Sigmoid colon (tissue), 6 donors: ENCODE measurements at regions not wholly inside any gene's neighbourhood (a gene's known extent, or its start where the extent isn't known, plus 50 kb on each side); places are given as distances from the start of the nearest gene placed in this dataset.
"Not testable (repeated sequence)": the region's sequence is repeated elsewhere in the genome, so short reads cannot be mapped to it uniquely, and the experiment has no call there.

ENCODE experiments used
- DNase-seq: peaks from one replicate; pipeline ENCODE4 v3.0.0-alpha.2; 2019
- H3K27ac ChIP-seq, 4 donors: fragments of 200-600 bp; sonication (generic); one replicate each; pipeline ENCODE4 v1.5.1; 2016 to 2019; ENCODE audit warnings: mild to moderate bottlenecking in 1 of 4
- H3K27me3 ChIP-seq, 3 donors: fragments of 200-600 bp; sonication (generic); one replicate each; pipeline ENCODE4 v1.5.1; 2019; ENCODE audit warnings: mild to moderate bottlenecking in 1 of 3
- H3K36me3 ChIP-seq, 4 donors: fragments of 200-600 bp; sonication (generic); one replicate each; pipeline ENCODE4 v1.5.1; 2016 to 2019
- H3K4me1 ChIP-seq, 4 donors: fragments of 200-600 bp; sonication (generic); one replicate each; pipeline ENCODE4 v1.5.1; 2017 to 2019
- H3K4me3 ChIP-seq, 4 donors: fragments of 200-600 bp; sonication (generic); one replicate each; pipeline ENCODE4 v1.5.1; 2017 to 2019; ENCODE audit warnings: mild to moderate bottlenecking in 2 of 4, moderate library complexity in 1 of 4
- H3K9me3 ChIP-seq, 4 donors: fragments of 200-600 bp in 3 of 4; sonication (generic) in 3 of 4; one replicate each; pipeline versions ENCODE4 v1.5.1 to v1.6.1; 2013 to 2019
- EP300 ChIP-seq, 4 donors: sonication (generic); formaldehyde crosslinking; IDR thresholded peaks; one replicate each; pipeline ENCODE4 v1.6.1; 2017; ENCODE audit warnings: antibody characterized with exemption in 4 of 4
- POLR2A ChIP-seq, 2 donors: fragments of 450-650 bp; IDR thresholded peaks; one replicate each; pipeline ENCODE4 v1.6.1; 2016; ENCODE audit warnings: antibody characterized with exemption in 2 of 2, mild to moderate bottlenecking in 2 of 2, moderate library complexity in 2 of 2
- POLR2AphosphoS5 ChIP-seq, 4 donors: sonication (generic); formaldehyde crosslinking; IDR thresholded peaks; one replicate each; pipeline ENCODE4 v1.6.1; 2017; ENCODE audit warnings: antibody characterized with exemption in 4 of 4
- WGBS, 2 donors: extraction: QIAGEN DNeasy Blood & Tissue Kit; methylation state at CpG; one replicate each; pipeline ENCODE4 v1.1.7; 2013; 5-methylcytosine and 5-hydroxymethylcytosine counted together
- intact Hi-C: fragments of 100-400 bp; cut with DNase I; formaldehyde crosslinking; loops from one replicate; pipeline ENCODE4 v1.15.1; 2023
- TF ChIP-seq, protein P1 (sequence below), 4 experiments: fragments of 450-650 bp in 3 of 4; fragments of 200-600 bp in 1 of 4; IDR thresholded peaks; one replicate each; pipeline ENCODE4 v1.5.1; 2016 to 2019; ENCODE audit warnings: antibody characterized with exemption in 4 of 4, mild to moderate bottlenecking in 3 of 4, moderate library complexity in 2 of 4
- donor health status: healthy with polysubstance abuse.
- donor health status: healthy.

DNA sequence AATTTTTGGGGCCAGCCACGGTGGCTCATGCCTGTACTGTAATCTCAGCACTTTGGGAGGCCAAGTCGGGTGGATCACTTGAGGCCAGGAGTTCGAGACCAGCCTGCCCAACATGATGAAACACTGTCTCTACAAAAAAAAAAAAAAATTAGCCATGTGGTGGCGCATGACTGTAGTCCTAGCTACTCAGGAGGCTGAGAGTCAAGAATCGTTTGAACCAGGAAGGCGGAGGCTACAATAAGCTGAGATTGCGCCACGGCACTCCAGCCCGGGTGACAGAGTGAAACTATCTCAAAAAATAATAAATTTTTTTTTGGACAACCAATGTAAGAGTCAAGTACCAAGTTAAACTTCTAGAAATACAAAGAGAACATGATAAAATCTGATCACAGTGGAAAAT, 164.6 kb downstream of the AVL9 start:
- intact Hi-C loops, result no loop called here
- Histone ChIP-seq H3K27ac (no peak overlapping the region), H3K4me1 (no peaks in the 10 kb centered on the region), H3K4me3 (no peak overlapping the region), H3K36me3 (no peaks in the 10 kb centered on the region), H3K27me3 (no peaks in the 10 kb centered on the region), H3K9me3 (no peaks in the 10 kb centered on the region)
- TF ChIP-seq EP300 (IDR thresholded peaks at IDR 0.05) (no peak), POLR2AphosphoS5 (IDR thresholded peaks at IDR 0.05) (no peak), POLR2A (IDR thresholded peaks at IDR 0.05) (no peak)
- TF ChIP-seq, protein P1, sequence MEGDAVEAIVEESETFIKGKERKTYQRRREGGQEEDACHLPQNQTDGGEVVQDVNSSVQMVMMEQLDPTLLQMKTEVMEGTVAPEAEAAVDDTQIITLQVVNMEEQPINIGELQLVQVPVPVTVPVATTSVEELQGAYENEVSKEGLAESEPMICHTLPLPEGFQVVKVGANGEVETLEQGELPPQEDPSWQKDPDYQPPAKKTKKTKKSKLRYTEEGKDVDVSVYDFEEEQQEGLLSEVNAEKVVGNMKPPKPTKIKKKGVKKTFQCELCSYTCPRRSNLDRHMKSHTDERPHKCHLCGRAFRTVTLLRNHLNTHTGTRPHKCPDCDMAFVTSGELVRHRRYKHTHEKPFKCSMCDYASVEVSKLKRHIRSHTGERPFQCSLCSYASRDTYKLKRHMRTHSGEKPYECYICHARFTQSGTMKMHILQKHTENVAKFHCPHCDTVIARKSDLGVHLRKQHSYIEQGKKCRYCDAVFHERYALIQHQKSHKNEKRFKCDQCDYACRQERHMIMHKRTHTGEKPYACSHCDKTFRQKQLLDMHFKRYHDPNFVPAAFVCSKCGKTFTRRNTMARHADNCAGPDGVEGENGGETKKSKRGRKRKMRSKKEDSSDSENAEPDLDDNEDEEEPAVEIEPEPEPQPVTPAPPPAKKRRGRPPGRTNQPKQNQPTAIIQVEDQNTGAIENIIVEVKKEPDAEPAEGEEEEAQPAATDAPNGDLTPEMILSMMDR (IDR thresholded peaks at IDR 0.05), result no peak
- 92 to 93% methylated on average over 9 of the region's 9 CpGs for WGBS, 2 donors
- no peak for DNase-seq

DNA sequence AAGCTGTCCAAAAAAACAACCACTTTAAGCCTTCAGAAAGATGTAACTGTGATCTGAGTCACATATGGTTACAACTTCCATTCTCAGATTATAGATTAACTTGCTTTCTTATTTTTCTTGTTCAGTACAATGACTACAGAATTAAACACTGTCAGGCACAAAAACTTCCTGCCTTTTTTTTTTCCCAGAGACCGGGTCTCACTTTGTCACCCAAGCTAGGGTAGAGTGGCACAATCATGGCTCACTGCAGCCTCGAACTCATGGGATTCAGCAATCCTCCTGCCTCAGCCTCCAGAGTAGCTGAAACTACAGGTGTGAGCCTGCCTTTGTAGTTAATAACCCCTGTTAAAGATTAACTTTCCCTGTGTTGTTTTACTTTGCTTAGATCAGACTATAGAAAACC, 163.2 kb downstream of the AVL9 start:
- WGBS, 2 donors, result 31 to 80% methylated on average over 2 of the region's 2 CpGs

DNA sequence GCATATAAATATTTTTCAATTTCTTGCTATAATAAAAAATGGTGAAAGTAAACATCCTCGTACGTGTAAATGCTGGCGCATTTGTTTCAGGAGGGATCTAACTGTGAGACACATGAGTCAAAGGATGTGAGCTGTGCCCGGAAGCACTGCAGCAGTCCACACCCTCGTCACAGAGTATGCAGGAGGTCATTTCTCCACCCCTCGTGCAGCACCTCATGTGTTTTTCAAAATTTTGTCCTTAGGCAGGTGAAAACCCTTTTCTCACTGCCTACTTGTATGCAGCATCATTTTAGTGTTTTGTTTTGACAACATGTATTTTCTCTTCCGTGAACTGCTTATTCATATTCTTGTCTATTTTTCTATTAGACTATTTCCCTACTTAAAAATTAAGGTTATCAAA, 162.7 kb downstream of the AVL9 start:
- TF ChIP-seq POLR2A (IDR thresholded peaks at IDR 0.05) (no peak), EP300 (IDR thresholded peaks at IDR 0.05) (no peak), POLR2AphosphoS5 (IDR thresholded peaks at IDR 0.05) (no peak)
- TF ChIP-seq, protein P1 (IDR thresholded peaks at IDR 0.05), result no peak
- Histone ChIP-seq H3K36me3 (no peaks in the 10 kb centered on the region), H3K27ac (no peak overlapping the region), H3K4me1 (no peaks in the 10 kb centered on the region), H3K9me3 (no peaks in the 10 kb centered on the region), H3K27me3 (no peaks in the 10 kb centered on the region), H3K4me3 (no peak overlapping the region)
- 33 to 57% methylated on average over 7 of the region's 7 CpGs for WGBS, 2 donors
- intact Hi-C loops, result no loop called here
- DNase-seq, result no peak

More for the DNA sequence above, 163.2 kb downstream of the AVL9 start:
- H3K4me3 ChIP-seq, result no peak overlapping the region
- DNase-seq, result no peak
- H3K4me1 ChIP-seq, result no peaks in the 10 kb centered on the region
- no peak overlapping the region for H3K27ac ChIP-seq
- H3K27me3 ChIP-seq, result no peaks in the 10 kb centered on the region
- TF ChIP-seq, protein P1 (IDR thresholded peaks at IDR 0.05), result no peak
- TF ChIP-seq POLR2AphosphoS5 (IDR thresholded peaks at IDR 0.05) (no peak), EP300 (IDR thresholded peaks at IDR 0.05) (no peak), POLR2A (IDR thresholded peaks at IDR 0.05) (no peak)
- intact Hi-C loops, result no loop called here
- no peaks in the 10 kb centered on the region for H3K9me3 ChIP-seq
- H3K36me3 ChIP-seq, result no peaks in the 10 kb centered on the region

DNA sequence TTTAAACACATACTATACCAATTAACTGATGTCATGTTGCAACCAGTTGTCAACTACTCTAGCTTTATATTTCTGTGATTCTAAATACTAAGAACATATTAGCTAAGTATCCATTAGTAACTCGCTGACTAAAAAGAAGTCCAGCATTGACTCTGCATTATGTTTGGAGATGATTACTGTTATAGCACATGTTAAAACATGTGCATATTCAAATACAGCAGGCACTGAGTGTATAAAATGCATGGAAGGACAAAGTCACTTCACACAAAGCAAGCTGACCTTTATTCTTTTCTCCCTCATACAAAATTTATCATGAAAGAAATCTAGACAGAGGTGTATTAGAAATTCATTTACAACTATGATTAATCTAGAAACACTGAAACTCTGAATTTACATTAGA, 159.3 kb downstream of the AVL9 start:
- not testable (repeated sequence) for H3K36me3 ChIP-seq, H3K4me1 ChIP-seq

DNA sequence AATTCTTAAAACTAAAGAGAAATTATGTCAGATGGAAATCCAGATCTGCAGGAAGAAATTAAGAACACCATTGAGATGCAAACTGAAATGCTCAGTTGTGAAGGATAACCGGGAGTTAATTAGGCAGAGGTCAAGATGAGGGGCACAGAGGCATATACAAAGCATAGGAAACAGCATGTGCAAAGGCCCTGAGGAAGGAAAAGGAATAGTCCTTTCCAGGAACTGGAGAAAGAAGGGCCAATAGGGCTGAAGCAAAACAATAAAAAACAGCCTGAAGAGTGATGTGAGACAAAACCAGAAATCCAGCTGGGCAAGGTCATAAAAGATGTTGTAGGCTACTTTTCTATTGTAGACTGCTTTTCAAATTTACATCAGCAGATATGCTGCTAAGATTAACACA, 155.1 kb downstream of the AVL9 start:
- H3K9me3 ChIP-seq, DNase-seq, H3K27ac ChIP-seq, intact Hi-C loops, H3K27me3 ChIP-seq, H3K4me1 ChIP-seq, H3K4me3 ChIP-seq, H3K36me3 ChIP-seq: not testable (repeated sequence)
- whole genome bisulfite sequencing, 2 donors, result 91 to 96% methylated on average over 1 of the region's 1 CpG

More for the DNA sequence above, 159.3 kb downstream of the AVL9 start:
- H3K9me3 ChIP-seq, DNase-seq, H3K27me3 ChIP-seq, H3K4me3 ChIP-seq, H3K27ac ChIP-seq, intact Hi-C loops: not testable (repeated sequence)
- WGBS, 2 donors, result 97 to 100% methylated on average over 1 of the region's 1 CpG

DNA sequence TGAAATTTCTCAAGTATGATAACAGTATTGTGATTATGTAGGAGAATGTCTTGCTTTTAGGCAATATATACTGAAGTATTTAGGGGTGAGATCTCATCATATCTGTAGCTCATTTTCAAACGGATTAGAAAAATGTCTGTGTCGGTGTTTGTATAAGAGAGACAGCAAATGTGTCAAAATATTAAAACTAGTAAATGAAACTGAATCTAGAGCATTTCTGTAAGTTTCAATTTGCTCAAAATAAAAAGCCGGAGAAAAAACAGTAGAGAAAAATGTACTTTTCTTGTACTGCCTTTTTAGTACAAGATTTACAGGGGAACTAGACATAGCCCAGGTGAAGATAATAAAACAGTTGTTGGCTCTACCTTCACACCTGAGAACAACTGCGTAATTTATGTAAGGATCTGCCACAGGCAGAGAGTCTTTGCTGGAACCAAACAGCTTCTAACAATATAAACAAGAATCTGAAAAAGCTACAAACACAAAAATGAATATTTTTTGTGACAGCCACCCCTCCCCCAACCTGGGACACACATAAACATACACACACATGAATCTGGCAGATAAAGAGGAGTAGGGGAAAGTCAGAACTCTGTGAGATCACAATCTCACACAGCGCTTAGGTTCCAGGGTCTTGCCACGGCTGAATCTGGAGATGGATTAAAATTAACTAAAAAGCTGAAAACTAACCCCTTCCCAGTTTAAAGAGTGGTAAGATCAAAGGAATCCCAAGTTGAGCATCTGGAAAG, 153.3 kb downstream of the AVL9 start:
- 87 to 89% methylated on average over 6 of the region's 6 CpGs for WGBS, 2 donors
- Histone ChIP-seq H3K9me3 (no peaks in the 10 kb centered on the region), H3K4me1 (no peaks in the 10 kb centered on the region), H3K27ac (no peak overlapping the region), H3K4me3 (no peak overlapping the region), H3K27me3 (no peaks in the 10 kb centered on the region), H3K36me3 (no peaks in the 10 kb centered on the region)
- TF ChIP-seq POLR2AphosphoS5 (IDR thresholded peaks at IDR 0.05) (no peak), EP300 (IDR thresholded peaks at IDR 0.05) (no peak), POLR2A (IDR thresholded peaks at IDR 0.05) (no peak)
- TF ChIP-seq, protein P1 (IDR thresholded peaks at IDR 0.05), result no peak
- DNase-seq, result no peak
- intact Hi-C loops, result no loop called here

DNA sequence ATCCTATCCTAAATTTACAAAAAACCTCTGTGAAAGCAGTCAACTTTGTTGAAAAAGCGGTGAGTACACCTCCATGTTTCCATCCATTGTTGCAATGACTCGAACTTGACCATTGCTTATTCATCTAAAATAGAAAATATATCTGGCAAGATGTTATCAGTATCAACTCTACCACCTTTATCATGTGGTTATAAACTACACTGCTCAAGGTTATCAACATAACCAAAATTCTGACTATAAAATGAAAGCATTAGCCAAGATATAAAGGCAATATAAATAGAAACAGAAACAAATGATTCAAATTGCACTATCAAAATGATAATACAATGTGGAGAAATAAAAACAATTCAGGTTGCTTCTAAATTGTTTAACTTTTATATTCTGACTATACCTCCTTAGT, 150.0 kb downstream of the AVL9 start:
- intact Hi-C loops, H3K9me3 ChIP-seq, H3K36me3 ChIP-seq, H3K27ac ChIP-seq, H3K4me3 ChIP-seq, H3K27me3 ChIP-seq, DNase-seq, H3K4me1 ChIP-seq: not testable (repeated sequence)
- WGBS, 2 donors, result 83 to 88% methylated on average over 2 of the region's 2 CpGs
